22Rv1 (cell line): ENCODE measurements at regions not wholly inside any gene's neighbourhood (a gene's known extent, or its start where the extent isn't known, plus 50 kb on each side); places are given as distances from the start of the nearest gene placed in this dataset.

Experiments
- H3K27ac ChIP-seq: fragments of 450-650 bp; 2 replicates; pipeline ENCODE4 v1.5.1; 2017
- CTCF ChIP-seq: fragments of 450-650 bp; IDR thresholded peaks from 2 replicates; pipeline ENCODE4 v1.5.1; 2017; ENCODE audit warnings: mild to moderate bottlenecking
- ZFX ChIP-seq: fragments of 450-650 bp; IDR thresholded peaks from 2 replicates; pipeline ENCODE4 v1.6.1; 2017; ENCODE audit warnings: antibody characterized with exemption, borderline replicate concordance

- H3K27ac ChIP-seq: no peak overlapping the region
- no peak for TF ChIP-seq ZFX
- TF ChIP-seq CTCF: no peak
Measured at GRCh38 chr5:67903656-67904055, 311.9 kb upstream of the PIK3R1 start.

GRCh38 chr5:67903121-67903520 lies 312.4 kb upstream of the PIK3R1 start:
- TF ChIP-seq ZFX (no peak), CTCF (no peak)
- no peak overlapping the region for H3K27ac ChIP-seq

GRCh38 chr5:67902497-67902830 lies 313.1 kb upstream of the PIK3R1 start:
- no peak overlapping the region for H3K27ac ChIP-seq
- no peak for TF ChIP-seq CTCF
- no peak for TF ChIP-seq ZFX

GRCh38 chr5:67901814-67902496 lies 313.6 kb upstream of the PIK3R1 start:
- TF ChIP-seq CTCF: no peak
- no peak for TF ChIP-seq ZFX
- H3K27ac ChIP-seq: no peak overlapping the region

- TF ChIP-seq ZFX: no peak
- TF ChIP-seq CTCF: no peak
- no peak overlapping the region for H3K27ac ChIP-seq
Measured at GRCh38 chr5:67900514-67900913, 315.0 kb upstream of the PIK3R1 start.

GRCh38 chr5:67897980-67898379 lies 317.6 kb upstream of the PIK3R1 start:
- TF ChIP-seq CTCF (no peak), ZFX (no peak)

GRCh38 chr5:67897431-67897830 lies 318.1 kb upstream of the PIK3R1 start:
- no peak overlapping the region for H3K27ac ChIP-seq
- TF ChIP-seq CTCF: no peak
- TF ChIP-seq ZFX: no peak

More at GRCh38 chr5:67897980-67898379, 317.6 kb upstream of the PIK3R1 start:
- no peak overlapping the region for H3K27ac ChIP-seq
